PC-3 (cell line): ENCODE measurements at regions not wholly inside any gene's neighbourhood (a gene's known extent, or its start where the extent isn't known, plus 50 kb on each side); places are given as distances from the start of the nearest gene placed in this dataset.
A peak's percentile ranks its signal among the peaks of the same experiment; 100 is the strongest.

Experiments used
- ATAC-seq: fragments of 200-7000 bp; cut with Tn5 transposase; 2 replicates; pipeline ENCODE4 v1.9.1; 2020; ENCODE audit warnings: mild to moderate bottlenecking, moderate library complexity
- BruUV-seq: library from RNA; stranded (reverse); fragments of 400-500 nt; replicated peaks from 2 replicates; lab custom pipeline; 2021; lab: Mats Ljungman, UMichigan
- CTCF ChIA-PET: fragments of 300-600 bp; sonication (Branson Sonifier 250); formaldehyde crosslinking; loops from one replicate; lab custom pipeline; 2022; ENCODE audit warnings: antibody characterized with exemption; lab: Charles Lee
- POLR2A ChIA-PET: fragments of 300-600 bp; sonication (Branson Sonifier 250); formaldehyde crosslinking; loops from one replicate; lab custom pipeline; 2022; ENCODE audit warnings: antibody characterized with exemption; ENCODE audit not compliant: unreplicated experiment; lab: Charles Lee
- DNase-seq: peaks from one replicate; pipeline ENCODE4 v3.0.0-alpha.2; 2015
- H2AFZ ChIP-seq: fragments of 300-600 bp; sonication (generic); 2 replicates; pipeline ENCODE4 v1.6.0; 2016; ENCODE audit warnings: antibody characterized with exemption, low read length
- H3F3A ChIP-seq: fragments of 300-600 bp; sonication (generic); one replicate; pipeline ENCODE4 v1.6.0; 2017; ENCODE audit warnings: antibody characterized with exemption, low read length, control low read depth, mild to moderate bottlenecking; ENCODE audit not compliant: unreplicated experiment
- H3K27ac ChIP-seq: fragments of 300-600 bp; sonication (generic); 2 replicates; pipeline ENCODE4 v1.5.1; 2016; ENCODE audit warnings: mild to moderate bottlenecking, low read length
- H3K27me3 ChIP-seq: fragments of 300-600 bp; sonication (generic); 2 replicates; pipeline ENCODE4 v1.6.1; 2016; ENCODE audit warnings: low read length, mixed read lengths
- H3K36me3 ChIP-seq: fragments of 300-600 bp; sonication (generic); 2 replicates; pipeline ENCODE4 v1.6.1; 2016; ENCODE audit warnings: low read depth, mixed run types, low read length, mixed read lengths
- H3K4me1 ChIP-seq: fragments of 300-600 bp; sonication (generic); 2 replicates; pipeline ENCODE4 v1.5.1; 2016; ENCODE audit warnings: low read length; ENCODE audit not compliant: insufficient read depth
- H3K4me2 ChIP-seq: fragments of 300-600 bp; sonication (generic); 2 replicates; pipeline ENCODE4 v1.6.0; 2016; ENCODE audit warnings: low read length
- H3K4me3 ChIP-seq: fragments of 300-600 bp; sonication (generic); 2 replicates; pipeline ENCODE4 v1.5.1; 2016; ENCODE audit warnings: mild to moderate bottlenecking, low read length, mixed read lengths
- H3K79me2 ChIP-seq: fragments of 300-600 bp; sonication (generic); 2 replicates; pipeline ENCODE4 v1.6.1; 2017; ENCODE audit warnings: low read length, mixed read lengths
- H3K9ac ChIP-seq: fragments of 300-600 bp; sonication (generic); 2 replicates; pipeline ENCODE4 v1.6.0; 2016; ENCODE audit warnings: mild to moderate bottlenecking, low read length
- H3K9me2 ChIP-seq: fragments of 300-600 bp; sonication (generic); replicated peaks from 2 replicates; pipeline ENCODE4 v1.6.1; 2016; ENCODE audit warnings: mixed run types, low read length, mixed read lengths
- H3K9me3 ChIP-seq: fragments of 300-600 bp; sonication (generic); 2 replicates; pipeline ENCODE4 v1.6.1; 2016; ENCODE audit warnings: low read length, mixed read lengths
- H4K20me1 ChIP-seq: fragments of 300-600 bp; sonication (generic); 2 replicates; pipeline ENCODE4 v1.6.1; 2016; ENCODE audit warnings: low read length, mixed read lengths
- CTCF ChIP-seq: fragments of 300-600 bp; sonication (generic); conservative IDR thresholded peaks from 2 replicates; pipeline ENCODE4 v1.5.1; 2017; ENCODE audit warnings: antibody characterized with exemption, low read depth, mild to moderate bottlenecking, low read length
- EZH2 ChIP-seq: fragments of 300-600 bp; sonication (generic); IDR thresholded peaks from one replicate; pipeline ENCODE4 v1.6.1; 2017; ENCODE audit warnings: antibody characterized with exemption, mild to moderate bottlenecking, low read length; ENCODE audit not compliant: unreplicated experiment
- EZH2phosphoT487 ChIP-seq: fragments of 300-600 bp; sonication (generic); IDR thresholded peaks from 2 replicates; pipeline ENCODE4 v1.6.1; 2018; ENCODE audit warnings: mild to moderate bottlenecking, antibody characterized with exemption, low read length, borderline replicate concordance
- intact Hi-C: fragments of 100-400 bp; cut with micrococcal nuclease; formaldehyde crosslinking; loops from 2 replicates; pipeline ENCODE4 v1.9.0; 2023

- Histone ChIP-seq H4K20me1 (no peaks in the 10 kb centered on the region), H3K9ac (no peak overlapping the region), H3K4me1 (no peaks in the 10 kb centered on the region), H3K79me2 (no peaks in the 10 kb centered on the region), H3K4me3 (no peak overlapping the region), H3K27ac (no peak overlapping the region), H3K9me3 (no peaks in the 10 kb centered on the region), H2AFZ (no peak overlapping the region), H3K4me2 (no peak overlapping the region), H3F3A (no peaks in the 10 kb centered on the region), H3K36me3 (no peaks in the 10 kb centered on the region), H3K9me2 (no peaks in the 10 kb centered on the region), H3K27me3 (peaks cover 94% of the 10 kb centered on the region)
- ATAC-seq (no peak; the same call in 1 of the 2 replicates), DNase-seq (peak; percentile 29)
- no TSS peak for BruUV-seq
- intact Hi-C loops: no loop called here
- ChIA-PET CTCF (interaction anchor here (0.5 kb wide), 1 partner anchor 250 kb away, joined by 3 read pairs; no protein-coding TSS in a partner anchor), POLR2A (no interaction called here)
- TF ChIP-seq EZH2phosphoT487 (no peak), EZH2 (no peak), CTCF (no peak)
Observed at GRCh38 chr1:228940926-228941325, 205.6 kb downstream of the RHOU start.

GRCh38 chr1:228941666-228942065 lies 206.4 kb downstream of the RHOU start:
- no peaks in the 10 kb centered on the region for H3K79me2 ChIP-seq
- H4K20me1 ChIP-seq: no peaks in the 10 kb centered on the region
- BruUV-seq: no TSS peak
- no peaks in the 10 kb centered on the region for H3F3A ChIP-seq
- intact Hi-C loops: no loop called here
- H3K4me2 ChIP-seq: no peak overlapping the region
- H2AFZ ChIP-seq: no peak overlapping the region
- TF ChIP-seq EZH2phosphoT487 (no peak), EZH2 (no peak), CTCF (no peak)
- CTCF ChIA-PET: no interaction called here
- no peaks in the 10 kb centered on the region for H3K36me3 ChIP-seq
- POLR2A ChIA-PET: no interaction called here
- no peaks in the 10 kb centered on the region for H3K4me1 ChIP-seq
- H3K27ac ChIP-seq: no peak overlapping the region
- ATAC-seq (no peak), DNase-seq (no peak)
- no peaks in the 10 kb centered on the region for H3K9me2 ChIP-seq
- H3K27me3 ChIP-seq: peaks cover 97% of the 10 kb centered on the region
- H3K4me3 ChIP-seq: no peak overlapping the region
- H3K9ac ChIP-seq: no peak overlapping the region
- no peaks in the 10 kb centered on the region for H3K9me3 ChIP-seq

GRCh38 chr1:228943436-228943835 lies 208.2 kb downstream of the RHOU start:
- Histone ChIP-seq H3K79me2 (no peaks in the 10 kb centered on the region), H3K9me3 (no peaks in the 10 kb centered on the region), H3K4me1 (no peaks in the 10 kb centered on the region), H4K20me1 (no peaks in the 10 kb centered on the region), H3F3A (no peaks in the 10 kb centered on the region), H3K36me3 (no peaks in the 10 kb centered on the region), H3K4me2 (no peak overlapping the region), H2AFZ (no peak overlapping the region), H3K27me3 (peaks cover 90% of the 10 kb centered on the region), H3K9me2 (no peaks in the 10 kb centered on the region), H3K9ac (no peak overlapping the region), H3K27ac (no peak overlapping the region), H3K4me3 (no peak overlapping the region)
- no peak for TF ChIP-seq CTCF
- TF ChIP-seq EZH2: no peak
- no peak for TF ChIP-seq EZH2phosphoT487
- ATAC-seq: no peak
- ChIA-PET POLR2A (no interaction called here), CTCF (no interaction called here)
- no peak for DNase-seq
- no TSS peak for BruUV-seq
- intact Hi-C loops: no loop called here
